DMS114 treated with DMSO at 0.1 percent for 48 hours (cell line): ENCODE measurements at regions not wholly inside any gene's neighbourhood (a gene's known extent, or its start where the extent isn't known, plus 50 kb on each side); places are given as distances from the start of the nearest gene placed in this dataset.
"Not testable (repeated sequence)": the region's sequence is repeated elsewhere in the genome, so short reads cannot be mapped to it uniquely, and the experiment has no call there.

ENCODE experiments used
- DNase-seq: peaks from one replicate; lab custom pipeline; 2025; ENCODE audit not compliant: unreplicated experiment; lab: John Stamatoyannopoulos, UW

DNA sequence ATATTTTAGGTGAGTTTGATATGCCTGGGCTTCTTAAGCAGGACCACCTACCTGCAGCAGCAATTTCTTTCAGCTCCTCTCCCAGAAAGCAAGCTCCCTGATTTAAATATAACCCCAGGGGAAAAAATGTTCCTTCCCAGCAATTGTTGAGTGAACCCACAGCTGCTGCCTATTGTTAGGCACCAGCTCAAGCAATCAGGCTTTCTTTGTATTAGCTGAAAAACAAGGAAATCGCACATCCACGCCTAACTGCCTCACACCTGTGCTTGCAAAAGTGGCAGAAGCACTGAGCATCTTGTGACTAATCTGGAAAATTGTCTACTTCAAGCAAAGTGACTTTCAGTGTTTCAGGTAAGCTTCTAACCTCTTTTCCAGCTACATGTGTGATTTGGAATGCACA lies 432.2 kb downstream of the SMARCA1 start:
- DNase-seq, result no peak

DNA sequence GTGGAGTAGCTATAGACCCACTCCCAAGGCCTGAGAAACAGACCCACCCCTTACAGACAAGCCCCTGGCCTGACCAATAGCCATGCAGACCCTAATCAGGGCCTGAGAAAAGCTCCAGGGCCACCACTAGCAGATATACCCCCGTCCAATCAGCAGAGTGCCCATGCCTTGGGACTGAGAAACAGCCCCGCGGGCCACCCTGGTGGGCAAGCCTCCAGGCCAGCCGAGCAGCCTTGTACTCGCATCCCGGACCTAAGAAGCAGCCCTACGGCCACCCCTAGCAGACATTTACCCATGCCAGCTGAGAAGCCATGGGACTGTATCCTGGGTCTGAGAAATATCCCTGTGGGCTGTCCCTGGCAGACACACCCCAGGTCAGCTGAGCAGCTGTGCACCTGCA lies 436.5 kb downstream of the SMARCA1 start:
- no peak for DNase-seq

DNA sequence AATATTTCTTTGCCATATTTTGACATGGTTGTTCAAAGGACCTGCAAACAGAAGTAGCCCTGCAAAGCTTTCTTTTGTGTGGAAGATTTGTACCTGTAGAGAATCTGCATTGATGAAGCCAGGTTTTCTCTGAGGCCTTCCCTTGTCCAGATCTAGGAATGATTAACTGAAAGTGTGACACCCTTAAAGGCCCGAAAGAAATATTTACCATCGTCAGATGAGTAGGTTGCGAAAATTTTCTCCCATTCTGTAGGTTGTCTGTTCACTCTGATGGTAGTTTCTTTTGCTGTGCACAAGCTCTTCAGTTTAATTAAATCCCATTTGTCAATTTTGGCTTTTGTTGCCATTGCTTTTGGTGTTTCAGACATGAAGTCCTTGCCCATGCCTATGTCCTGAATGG lies 439.0 kb downstream of the SMARCA1 start:
- DNase-seq, result not testable (repeated sequence)

DNA sequence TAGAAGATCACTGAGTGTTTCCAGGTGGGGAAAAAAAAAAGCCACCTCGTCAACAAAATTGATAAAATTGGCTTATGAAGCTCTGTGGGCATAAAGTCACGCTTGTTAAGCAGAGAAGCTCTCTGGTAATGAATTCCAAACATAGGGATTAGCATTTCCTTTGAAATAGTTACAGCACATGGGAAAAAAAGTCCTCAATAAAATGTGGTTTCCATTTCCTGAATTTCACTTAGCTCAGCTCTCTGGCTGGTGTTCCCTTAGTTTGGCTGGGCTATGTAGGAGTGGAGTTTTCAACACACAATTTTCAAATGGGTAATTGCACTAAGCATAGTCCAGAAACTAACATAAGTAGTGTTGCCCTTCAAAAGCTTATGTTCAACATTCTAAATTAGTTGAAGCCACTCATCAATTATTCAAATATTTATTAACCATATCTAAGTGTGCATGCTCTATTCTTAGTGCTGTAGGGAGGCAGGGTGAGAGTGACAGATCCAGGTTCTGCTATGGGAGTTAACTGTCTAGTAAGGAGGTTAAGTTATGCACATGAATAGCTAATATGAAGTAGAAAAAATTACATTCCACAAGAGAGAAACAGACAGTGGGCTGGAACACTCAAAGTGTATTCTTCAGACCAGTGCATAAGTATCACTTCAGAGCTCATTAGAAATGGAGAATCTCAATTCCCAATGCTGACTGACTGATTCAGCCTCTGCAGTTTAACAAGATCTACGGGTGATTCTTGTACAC lies 445.7 kb downstream of the SMARCA1 start:
- no peak for DNase-seq

DNA sequence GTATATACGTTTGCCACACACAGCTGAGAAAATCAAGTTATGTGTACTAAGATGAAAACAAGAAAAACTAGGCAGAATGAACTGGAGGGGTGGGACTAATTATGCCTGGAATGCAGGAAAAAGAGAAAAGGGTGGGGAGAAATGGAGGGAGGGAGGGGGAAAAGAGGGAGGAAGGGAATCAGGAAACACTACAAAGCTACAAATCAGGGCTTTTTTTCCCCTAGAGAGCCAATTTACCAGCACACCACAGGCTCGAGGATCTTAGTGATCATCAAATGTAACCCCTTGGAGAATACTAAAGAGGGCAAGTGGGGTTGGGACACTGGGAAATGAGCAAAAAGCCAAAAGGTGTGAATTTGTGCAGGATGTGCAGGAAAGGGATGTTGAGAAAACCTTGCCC lies 451.9 kb downstream of the SMARCA1 start:
- DNase-seq, result no peak

DNA sequence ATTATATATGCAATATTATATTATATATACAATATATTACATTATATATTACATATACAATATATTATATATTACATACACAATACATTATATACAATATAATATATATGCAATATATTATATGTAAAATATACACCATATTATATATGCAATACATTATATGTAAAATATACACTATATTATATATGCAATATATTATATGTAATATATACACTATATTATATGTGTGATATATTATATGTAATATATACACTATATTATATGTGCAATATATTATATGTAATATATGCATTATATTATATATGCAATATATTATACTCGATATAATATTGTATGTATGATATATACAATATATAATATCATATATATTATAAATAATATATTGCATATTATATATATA lies 457.4 kb downstream of the SMARCA1 start:
- no peak for DNase-seq

DNA sequence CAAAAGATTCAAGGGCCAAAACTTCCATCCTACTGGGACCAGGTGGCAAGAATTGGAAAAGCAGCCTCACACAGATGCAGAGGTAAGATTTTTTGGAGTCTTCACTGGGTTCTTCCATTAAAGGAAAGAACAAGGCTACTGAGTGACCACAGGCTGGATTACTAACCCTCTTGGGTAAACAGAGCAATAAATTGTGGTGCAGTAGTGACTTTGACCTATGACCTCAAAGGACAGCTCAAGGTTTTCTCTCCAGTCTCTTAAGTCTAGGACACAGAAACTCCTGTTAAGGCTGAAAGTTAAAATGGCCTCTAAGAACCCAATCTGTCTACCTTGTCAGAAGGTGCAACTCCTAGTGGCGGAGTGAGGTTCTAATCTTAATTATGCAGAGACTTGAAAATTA lies 464.9 kb downstream of the SMARCA1 start:
- DNase-seq, result no peak

DNA sequence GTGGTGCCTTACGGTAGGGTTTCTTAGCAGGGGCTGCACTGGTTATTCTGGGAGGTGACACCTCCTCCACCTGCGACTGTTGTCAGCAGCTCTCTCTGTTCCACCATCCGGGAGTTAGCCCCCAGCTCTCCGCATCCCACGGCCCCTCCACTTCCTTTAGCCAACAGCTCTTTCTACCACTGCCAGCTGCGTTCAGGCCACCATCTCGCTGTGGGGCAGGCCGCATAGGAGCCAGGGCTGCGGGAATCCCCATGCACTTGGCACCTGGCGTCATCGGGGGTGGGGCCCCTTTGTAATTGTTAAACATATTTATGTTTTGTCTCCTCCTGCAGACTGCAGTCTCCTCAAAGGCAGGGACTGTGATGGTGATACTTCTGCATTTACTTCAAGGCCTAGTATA lies 480.2 kb downstream of the SMARCA1 start:
- no peak for DNase-seq

DNA sequence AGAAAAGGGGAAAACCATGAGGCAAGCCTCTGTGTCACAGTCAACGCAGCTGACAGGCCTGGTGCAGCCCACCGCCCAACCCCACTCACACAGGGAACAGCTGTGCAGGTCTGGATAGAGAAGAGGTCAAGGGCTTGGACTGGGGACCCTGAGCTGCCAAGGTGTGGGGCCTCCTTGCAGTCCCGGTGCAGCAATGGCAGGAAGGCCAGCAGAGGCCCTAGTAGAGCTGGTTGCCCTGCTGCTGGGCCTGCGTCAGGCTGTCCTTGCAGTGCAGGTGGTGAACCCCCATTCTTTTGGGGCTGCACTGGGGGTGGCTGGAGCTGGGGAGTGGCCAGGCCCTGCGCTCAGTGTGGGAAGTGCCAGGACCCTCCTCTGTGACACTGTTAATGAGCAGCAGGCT lies 482.0 kb downstream of the SMARCA1 start:
- no peak for DNase-seq

DNA sequence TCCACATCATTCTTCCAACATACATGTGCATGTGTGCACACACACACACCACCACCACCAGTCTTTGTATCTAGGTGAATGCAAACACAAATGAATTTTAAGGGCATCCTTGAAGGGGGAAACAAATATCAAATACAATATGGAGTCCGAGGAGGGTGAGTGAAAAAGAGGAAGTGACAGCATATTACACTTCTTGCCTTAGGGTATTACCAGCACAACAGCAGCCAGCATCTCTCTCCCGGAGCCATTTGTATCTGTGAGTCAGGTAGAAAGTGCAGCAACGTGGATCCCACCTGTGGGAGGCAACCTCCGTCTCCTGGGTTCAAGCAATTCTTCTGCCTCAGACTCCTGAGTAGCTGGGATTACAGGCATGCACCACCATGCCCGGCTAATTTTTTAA lies 483.2 kb downstream of the SMARCA1 start:
- no peak for DNase-seq

DNA sequence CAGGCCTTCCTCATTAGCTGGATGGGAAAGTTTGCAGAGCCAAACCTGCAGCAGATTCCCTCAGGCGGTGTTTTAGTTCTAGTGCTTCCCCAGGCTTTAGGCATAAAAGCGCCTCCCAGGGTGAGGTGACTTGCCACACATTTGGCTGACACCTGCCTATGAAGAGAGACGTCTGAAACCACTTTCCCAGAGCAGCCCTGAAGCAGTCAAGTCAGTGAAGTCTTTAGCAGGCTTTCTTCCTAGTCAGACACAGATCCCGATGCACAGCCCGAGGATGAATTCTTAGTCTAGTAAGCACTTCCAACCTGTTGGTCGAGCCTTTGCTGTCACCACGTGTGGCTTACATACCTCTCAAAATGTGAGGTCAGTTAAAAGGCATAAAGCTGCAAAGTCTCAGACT lies 484.1 kb downstream of the SMARCA1 start:
- DNase-seq, result no peak

DNA sequence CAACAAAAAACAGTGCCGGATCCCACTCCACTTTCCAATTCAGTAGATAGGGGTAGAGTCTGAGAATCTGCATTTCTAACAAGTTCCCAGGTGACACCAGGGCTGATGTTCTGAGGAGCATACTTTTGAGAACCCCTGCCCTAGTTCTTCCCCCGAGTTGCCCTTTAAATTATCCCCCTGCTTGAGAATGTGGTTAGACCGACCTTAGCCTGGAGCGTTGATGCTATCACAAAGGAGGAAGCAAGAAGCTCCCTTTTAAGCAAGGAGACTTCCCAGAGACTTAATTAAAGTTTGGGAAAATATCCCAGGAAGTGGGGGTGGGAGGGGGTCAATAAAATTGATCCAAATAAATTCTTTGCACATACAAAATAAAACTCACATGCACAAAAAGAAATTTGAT lies 485.9 kb downstream of the SMARCA1 start:
- DNase-seq, result no peak

DNA sequence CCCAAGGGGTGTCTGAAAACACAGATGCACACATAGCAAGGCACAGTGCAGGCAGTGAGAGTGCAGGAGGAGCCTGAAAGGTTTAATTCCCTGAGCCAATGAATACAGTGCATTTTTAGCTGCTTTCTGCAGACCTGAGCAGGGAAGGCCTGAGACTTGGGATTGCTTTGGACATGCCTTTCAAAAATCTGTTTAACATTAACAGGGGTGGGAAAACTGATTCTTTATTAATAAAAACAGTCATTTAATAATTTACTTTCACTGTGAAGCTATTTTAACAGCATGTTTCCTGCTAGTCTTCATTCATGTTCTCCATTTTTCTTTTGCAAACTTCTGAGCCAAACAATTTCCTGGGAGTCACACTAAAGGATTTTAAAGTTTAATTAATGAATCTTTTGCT lies 488.1 kb downstream of the SMARCA1 start:
- DNase-seq, result no peak

DNA sequence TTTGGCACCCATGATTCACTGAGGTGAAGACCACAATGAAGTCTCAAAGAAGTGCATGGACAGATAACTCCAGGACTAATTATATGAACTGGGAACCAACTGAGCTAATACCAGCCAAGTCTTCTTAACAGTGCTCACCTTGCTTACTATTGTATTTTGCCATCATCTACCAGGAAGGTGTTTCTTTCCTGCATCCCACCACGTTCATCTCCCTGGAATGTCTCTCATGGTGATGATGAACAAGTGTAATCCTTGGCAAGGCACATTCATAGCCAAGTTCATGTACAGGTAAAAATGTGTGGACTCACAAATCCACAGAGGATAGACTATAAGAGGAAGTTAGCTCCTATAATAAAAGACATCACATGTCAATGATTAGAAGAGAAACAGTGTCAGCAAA lies 489.1 kb downstream of the SMARCA1 start:
- no peak for DNase-seq

DNA sequence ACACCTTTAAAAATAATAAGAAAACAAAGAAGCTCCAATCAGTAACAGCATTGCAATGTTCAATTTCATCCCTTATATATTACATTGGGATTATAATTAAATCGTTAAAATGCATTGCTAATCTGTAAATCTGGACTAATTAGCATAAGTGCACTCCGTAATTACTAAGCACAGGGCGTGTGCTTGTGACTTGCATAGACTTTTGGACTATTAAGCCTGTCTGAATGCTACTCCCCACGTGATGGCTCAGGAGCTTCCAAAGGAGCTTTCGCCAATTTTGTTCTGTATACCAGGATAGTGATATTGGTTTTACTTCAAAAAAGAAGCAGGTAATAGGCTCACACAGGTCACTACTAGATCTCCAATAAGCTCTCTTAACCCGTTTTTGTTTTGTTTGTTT lies 497.1 kb downstream of the SMARCA1 start:
- DNase-seq, result no peak

DNA sequence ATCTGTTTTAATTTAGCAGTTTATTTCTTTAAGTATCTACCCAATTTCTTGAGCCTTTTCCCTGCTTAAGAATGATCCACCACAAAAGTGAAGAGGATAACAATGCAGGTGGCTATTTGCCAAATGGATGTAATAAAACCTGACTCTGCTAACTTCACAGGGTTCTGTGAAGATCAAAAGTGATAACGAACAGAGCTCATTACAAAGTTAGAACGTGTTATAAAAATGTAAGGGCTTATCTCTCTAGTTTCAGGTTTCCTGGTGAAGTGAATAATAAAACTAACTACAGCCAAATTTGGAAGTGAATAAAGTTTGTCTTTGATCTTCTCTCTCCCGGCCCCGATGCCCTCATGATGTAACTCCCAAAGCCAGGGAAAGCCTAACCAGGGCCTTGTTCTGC lies 497.9 kb downstream of the SMARCA1 start:
- no peak for DNase-seq

DNA sequence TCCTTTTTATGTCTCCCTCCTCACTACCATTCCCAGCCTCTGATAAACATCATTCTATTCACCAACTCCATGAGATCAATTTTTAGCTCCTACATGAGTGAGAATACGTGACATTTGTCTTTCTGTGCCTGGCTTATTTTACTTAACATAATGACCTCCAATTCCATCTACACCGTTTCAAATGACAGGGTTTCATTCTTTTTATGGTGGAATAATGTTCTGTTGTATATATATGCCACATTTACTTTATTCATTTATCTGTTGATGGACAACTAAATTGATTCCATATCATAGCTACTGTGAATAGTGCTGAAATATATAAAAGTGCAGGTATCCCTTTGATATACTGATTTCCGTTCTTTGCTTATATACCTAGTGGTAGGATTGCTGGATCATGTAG lies 503.9 kb downstream of the SMARCA1 start:
- no peak for DNase-seq

DNA sequence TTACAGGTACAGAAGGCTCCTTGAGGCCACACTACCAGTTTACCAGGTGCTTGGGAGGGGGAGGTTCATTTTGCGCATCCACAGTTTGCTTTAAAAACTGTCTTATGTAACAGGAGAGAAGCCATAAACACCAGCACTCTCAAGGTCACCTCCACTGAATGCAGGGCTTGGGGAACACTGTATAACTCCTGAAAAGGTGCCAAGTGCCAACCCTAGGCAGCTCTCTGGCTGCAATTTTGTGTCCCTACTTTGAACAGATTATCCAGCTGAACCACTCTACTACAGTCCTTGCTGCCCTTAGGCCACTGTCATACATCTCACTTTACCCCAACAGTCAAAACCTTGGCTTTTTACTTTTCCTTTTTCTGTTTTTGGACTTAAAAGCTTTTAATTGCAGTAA lies 507.9 kb downstream of the SMARCA1 start:
- no peak for DNase-seq

DNA sequence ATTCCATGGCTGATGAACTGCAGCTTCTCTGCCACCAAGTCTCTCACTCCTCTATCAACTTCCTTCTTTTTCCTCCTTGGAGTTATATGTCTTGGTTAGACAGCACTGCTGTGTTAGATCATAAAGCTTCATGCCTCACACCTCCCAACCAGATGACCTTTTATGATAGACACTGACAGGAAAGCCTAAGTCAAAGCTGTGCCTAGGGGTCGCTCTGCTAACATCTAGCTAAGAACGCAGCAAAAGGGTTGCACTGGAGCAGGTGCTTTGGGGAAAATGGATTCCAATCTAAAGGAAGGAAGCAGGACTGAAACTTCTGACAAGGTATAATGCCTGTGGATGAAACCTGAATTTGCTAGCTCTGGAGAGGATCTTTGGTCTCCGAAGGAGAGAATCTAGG lies 509.7 kb downstream of the SMARCA1 start:
- DNase-seq, result no peak

DNA sequence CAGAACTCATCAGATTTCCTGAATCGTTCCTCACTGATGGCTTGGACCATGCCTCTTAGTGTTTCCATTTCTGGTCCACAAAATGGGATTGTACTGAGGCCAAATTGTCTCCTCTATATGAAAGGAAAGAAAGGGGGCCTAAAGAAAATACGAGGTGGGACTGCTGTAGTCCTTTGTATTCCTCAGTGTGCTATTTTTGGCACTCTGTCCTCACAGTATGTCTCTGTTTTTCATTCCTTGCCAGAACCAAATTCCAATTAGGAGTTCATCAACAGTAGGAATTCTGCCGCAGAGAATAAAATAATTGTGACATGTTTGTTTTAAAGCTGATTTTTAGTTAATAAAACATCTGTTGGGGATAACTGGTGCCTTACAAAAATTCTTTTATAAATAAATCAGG lies 515.7 kb downstream of the SMARCA1 start:
- no peak for DNase-seq

DNA sequence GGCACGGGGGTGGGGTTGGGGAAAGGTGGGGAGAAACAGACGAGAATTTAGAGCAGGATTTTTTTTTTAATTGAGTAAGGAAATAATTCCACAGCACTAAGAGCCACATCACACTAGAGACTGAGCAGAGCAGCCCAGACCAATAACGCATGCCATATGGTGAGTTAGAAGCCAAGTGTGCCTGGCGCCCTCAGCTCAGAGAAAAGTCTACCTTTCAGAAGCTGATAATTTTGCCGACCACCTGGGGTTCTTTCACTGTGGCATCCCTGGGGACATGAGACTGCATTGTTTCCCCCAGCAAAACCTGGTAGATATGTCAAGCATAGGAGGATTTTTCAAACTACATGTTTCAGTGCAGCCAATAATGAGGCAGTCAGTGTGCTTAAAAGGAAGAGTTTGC lies 516.8 kb downstream of the SMARCA1 start:
- no peak for DNase-seq

DNA sequence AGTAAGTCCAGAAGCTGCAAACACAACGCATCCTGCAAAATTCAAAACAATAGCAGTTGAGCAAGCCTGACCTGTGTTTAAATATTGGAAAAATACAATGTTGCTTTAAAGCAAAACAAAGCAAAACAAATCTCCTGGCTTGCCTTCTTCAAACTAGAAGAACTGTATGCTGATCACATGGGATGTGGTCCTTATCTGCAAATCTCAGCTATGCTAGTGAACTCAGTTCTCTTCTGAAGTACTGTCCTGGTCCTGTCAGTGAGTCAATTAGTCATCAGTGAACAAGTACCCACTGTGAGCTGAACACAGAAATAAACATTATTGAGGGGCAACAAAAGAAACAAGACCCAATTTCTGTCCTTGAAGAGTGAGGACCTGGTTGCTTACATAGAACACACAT lies 522.5 kb downstream of the SMARCA1 start:
- no peak for DNase-seq

DNA sequence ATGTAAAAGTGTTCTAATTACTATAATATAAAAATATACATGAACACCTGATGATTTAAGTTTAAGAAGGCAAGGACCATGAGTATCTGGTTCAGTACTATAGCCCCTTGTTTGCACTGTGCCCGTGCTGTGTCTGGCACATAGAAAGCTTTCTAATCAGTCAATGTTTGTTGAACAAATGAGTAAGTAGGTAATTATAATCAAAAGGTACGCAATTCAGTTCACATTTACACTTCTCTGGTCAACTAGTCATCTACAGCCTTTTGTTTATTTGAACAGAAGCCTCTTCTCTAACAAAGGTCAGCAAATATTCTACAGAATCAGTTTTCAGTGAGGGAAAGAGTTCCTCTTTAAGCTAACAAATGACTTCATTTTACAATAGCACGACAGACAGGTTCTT lies 523.3 kb downstream of the SMARCA1 start:
- no peak for DNase-seq
